ENCODE measurements at regions not wholly inside any gene's neighbourhood (a gene's known extent, or its start where the extent isn't known, plus 50 kb on each side); places are given as distances from the start of the nearest gene placed in this dataset.

DNA sequence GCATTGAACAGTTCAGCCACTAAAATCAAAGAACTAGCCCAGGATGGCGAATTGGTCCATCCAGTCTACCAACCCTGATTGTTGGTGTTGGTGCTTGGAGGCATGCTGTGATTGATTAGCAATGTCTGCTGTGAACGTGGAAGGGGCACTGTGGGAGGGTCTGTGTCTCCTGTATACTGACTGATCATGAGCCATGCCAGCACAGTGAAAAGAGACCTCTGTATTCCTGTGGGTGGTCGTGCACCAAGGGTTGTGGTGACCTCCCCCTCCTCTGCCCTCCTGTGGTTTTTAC lies 63.0 kb upstream of the DLK1 start:
- no peak overlapping the region for H3K4me3 Mint-ChIP-seq
- POLR2A ChIA-PET = no interaction called here
- H3K36me3 Mint-ChIP-seq = no peaks in the 10 kb centered on the region
- H3K27me3 Mint-ChIP-seq = peaks cover 4% of the 10 kb centered on the region
- no peak overlapping the region for H3K27ac Mint-ChIP-seq
- no peak for DNase-seq
- ATAC-seq (ENCODE audit: low read depth) = no peak
- peaks cover 4% of the 10 kb centered on the region for H3K4me1 Mint-ChIP-seq
- no peaks in the 10 kb centered on the region for H3K9me3 Mint-ChIP-seq

DNA sequence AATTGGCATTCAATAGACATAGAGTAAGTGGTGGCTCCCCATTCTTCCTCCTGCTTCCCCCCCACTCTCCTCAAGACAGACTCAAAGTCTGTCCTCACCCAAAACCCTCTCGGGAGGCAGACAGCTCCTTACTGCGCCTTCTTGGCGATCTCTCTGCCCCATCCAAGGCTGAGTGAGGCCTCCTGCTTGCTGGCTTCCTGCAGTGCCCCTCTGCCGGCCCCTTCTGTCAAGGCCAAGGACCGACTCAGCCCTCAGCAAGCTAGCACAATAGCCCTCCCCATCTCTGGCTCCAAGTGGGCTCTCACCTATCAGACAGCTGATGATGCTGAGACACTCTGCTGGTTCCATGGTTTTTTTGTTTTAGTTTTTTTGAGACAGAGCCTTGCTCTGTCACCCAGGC lies 62.5 kb upstream of the DLK1 start:
- no peaks in the 10 kb centered on the region for H3K9me3 Mint-ChIP-seq

DNA sequence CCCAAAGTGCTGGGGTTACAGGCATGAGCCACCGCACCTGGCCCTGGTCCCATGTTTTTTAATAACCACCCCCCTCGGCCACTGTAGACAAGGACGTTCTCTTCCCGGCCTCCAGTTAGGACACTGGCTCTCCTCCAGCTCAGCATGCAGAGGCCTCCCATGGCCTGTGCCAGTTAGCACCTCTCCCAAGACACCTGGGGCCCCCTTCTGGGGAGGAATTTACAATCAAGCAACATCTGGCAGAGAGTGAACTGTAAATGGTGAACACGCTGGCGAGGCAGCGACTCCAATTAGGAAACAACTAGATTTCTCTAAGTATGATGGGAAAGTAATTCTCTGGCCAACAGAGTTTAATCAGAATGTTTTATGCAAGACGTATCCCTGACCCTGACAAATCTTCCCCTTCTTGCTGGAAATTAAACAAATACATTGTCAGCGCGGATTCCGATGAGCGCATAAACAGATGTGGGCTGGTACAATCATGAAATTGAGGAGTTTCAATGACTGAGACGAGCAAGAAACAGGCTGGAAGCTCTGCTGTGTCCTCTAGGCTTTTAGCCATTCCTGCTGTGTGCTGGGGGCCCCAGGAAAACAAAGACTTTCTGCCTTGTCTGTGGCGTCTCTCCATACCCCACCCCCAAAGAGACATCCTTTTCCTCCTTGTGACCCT lies 61.7 kb upstream of the DLK1 start:
- ATAC-seq (ENCODE audit: low read depth) (no peak), DNase-seq (no peak)
- peaks cover 4% of the 10 kb centered on the region for H3K4me1 Mint-ChIP-seq
- no peak overlapping the region for H3K4me3 Mint-ChIP-seq
- no peak overlapping the region for H3K27ac Mint-ChIP-seq
- H3K9me3 Mint-ChIP-seq = no peaks in the 10 kb centered on the region
- no peaks in the 10 kb centered on the region for H3K36me3 Mint-ChIP-seq
- POLR2A ChIA-PET = no interaction called here
- H3K27me3 Mint-ChIP-seq = peaks cover 6% of the 10 kb centered on the region

More for the DNA sequence above, 62.5 kb upstream of the DLK1 start:
- DNase-seq (no peak), ATAC-seq (ENCODE audit: low read depth) (no peak)
- no peak overlapping the region for H3K4me3 Mint-ChIP-seq
- H3K27ac Mint-ChIP-seq = no peak overlapping the region
- H3K4me1 Mint-ChIP-seq = peaks cover 4% of the 10 kb centered on the region
- no peaks in the 10 kb centered on the region for H3K36me3 Mint-ChIP-seq
- POLR2A ChIA-PET = no interaction called here
- H3K27me3 Mint-ChIP-seq = peaks cover 4% of the 10 kb centered on the region

DNA sequence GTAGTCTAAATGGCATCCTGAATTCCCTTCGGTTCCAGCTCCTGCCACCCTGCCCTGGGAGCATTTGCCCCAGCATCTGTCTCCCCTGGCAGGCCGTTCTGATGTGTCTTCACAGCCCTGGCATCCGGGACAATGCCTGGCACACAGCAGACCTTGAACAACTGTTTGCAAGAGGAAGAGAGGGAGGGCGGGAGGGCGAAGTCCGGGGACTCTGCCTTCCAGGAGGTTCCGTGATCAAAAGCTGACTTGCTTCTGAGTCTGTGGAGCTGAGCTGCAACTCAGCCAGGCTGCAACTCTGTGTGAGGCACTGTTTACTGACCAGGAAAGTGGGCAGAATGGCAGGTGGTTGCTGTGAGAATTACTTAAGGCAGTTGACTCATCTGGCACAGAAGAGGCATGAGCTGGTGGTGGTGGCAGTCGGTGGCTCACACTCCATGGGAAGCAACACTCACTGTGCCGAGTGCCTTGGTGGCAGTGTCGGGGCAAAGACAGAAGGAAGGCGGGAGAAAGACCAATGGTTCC lies 61.1 kb upstream of the DLK1 start:
- POLR2A ChIA-PET = no interaction called here
- DNase-seq (no peak), ATAC-seq (ENCODE audit: low read depth) (no peak)
- peaks cover 11% of the 10 kb centered on the region for H3K27me3 Mint-ChIP-seq
- H3K9me3 Mint-ChIP-seq = no peaks in the 10 kb centered on the region
- no peaks in the 10 kb centered on the region for H3K36me3 Mint-ChIP-seq
- no peak overlapping the region for H3K27ac Mint-ChIP-seq
- H3K4me1 Mint-ChIP-seq = peaks cover 4% of the 10 kb centered on the region
- H3K4me3 Mint-ChIP-seq = no peak overlapping the region

DNA sequence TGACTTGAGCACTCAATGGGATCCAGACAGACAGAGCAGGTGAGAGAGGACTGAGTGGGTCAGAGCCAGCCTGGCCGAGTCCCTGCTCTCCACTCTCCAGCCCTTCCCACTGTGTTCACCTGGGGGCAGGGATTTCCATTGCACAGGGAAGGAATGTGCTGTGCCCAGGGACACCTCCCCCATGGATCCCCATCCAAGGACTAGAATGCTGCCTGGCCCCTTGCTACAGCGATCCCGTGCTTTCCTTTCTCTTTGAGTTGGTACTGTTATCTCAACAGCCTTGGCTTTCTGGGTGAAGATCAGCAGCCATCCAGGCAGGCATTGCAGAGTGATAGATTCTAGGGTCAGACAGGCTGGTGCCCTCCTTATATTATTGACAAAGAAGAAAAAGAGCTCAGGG lies 60.3 kb upstream of the DLK1 start:
- Mint-ChIP-seq H3K36me3 (no peaks in the 10 kb centered on the region), H3K9me3 (no peaks in the 10 kb centered on the region), H3K4me1 (peaks cover 4% of the 10 kb centered on the region), H3K27ac (no peak overlapping the region), H3K4me3 (no peak overlapping the region), H3K27me3 (peaks cover 19% of the 10 kb centered on the region)
- POLR2A ChIA-PET = no interaction called here
- DNase-seq = no peak
- ATAC-seq (ENCODE audit: low read depth) = no peak

DNA sequence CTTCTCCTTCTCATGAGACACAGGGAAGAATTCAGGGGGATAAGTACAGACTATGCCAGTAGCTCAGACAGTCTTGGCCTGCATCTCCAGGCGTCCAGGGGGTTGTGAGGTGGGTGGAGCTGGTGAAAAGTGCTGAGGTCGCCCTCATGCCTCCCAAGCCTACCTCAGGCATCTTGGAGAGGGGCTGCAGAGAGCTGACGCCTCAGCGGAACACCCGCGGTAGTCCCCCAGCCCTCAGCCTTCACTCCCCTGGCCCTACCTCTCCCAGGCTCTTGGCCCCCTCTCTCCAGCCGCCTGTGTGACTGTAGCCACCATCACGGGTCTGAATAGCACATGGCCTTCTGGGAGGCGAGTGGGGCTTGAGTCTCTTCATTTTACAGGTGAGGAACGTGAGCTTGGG lies 59.8 kb upstream of the DLK1 start:
- peaks cover 4% of the 10 kb centered on the region for H3K4me1 Mint-ChIP-seq
- ATAC-seq (ENCODE audit: low read depth) = no peak
- H3K27ac Mint-ChIP-seq = no peak overlapping the region
- H3K9me3 Mint-ChIP-seq = no peaks in the 10 kb centered on the region
- POLR2A ChIA-PET = no interaction called here
- DNase-seq = no peak
- H3K36me3 Mint-ChIP-seq = no peaks in the 10 kb centered on the region
- H3K27me3 Mint-ChIP-seq = peaks cover 22% of the 10 kb centered on the region
- H3K4me3 Mint-ChIP-seq = no peak overlapping the region

DNA sequence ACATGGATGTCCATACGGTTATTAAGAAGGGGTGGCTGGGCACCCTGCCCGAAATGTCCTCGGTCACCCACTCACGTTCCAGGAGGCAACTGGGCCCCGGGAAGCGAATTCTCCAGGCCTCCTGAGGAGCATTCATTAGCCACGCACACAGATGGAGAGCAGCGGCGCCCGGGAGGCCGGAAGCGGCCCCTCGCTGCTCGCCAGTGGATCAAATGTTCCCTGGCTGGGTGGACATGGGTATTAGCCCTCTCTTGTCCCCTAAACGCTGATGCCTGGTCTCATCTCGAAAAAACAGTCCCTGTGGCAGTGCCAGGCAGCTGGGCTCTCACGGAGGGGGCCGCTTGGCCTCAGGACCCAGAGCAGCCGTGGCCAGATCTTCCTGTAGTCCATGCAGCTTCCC lies 59.0 kb upstream of the DLK1 start:
- DNase-seq (no peak), ATAC-seq (ENCODE audit: low read depth) (no peak)
- Mint-ChIP-seq H3K4me1 (peaks cover 4% of the 10 kb centered on the region), H3K27ac (no peak overlapping the region), H3K9me3 (no peaks in the 10 kb centered on the region), H3K4me3 (no peak overlapping the region), H3K27me3 (peaks cover 27% of the 10 kb centered on the region), H3K36me3 (no peaks in the 10 kb centered on the region)
- POLR2A ChIA-PET = no interaction called here

DNA sequence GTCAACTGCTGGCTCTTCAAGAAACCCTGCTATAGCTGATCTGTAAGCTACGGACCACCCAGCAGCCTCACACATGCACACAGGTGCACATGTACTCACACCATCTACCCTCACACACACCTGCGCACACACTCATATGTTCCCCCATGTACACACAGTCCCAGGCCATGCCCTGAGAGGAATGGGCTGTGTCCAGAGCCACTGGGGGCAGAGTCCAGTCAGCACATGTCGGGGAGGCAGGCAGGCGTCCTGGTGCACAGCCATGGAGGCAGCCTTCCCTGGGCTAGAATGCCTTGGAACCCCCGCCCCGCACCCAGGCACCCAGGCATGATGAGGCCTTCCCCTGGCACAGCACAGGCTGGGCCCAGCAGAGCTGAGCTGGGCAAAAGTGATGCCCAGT lies 58.3 kb upstream of the DLK1 start:
- no peaks in the 10 kb centered on the region for H3K4me1 Mint-ChIP-seq
- POLR2A ChIA-PET = no interaction called here
- H3K27me3 Mint-ChIP-seq = peaks cover 34% of the 10 kb centered on the region
- H3K4me3 Mint-ChIP-seq = no peak overlapping the region
- no peak for DNase-seq
- H3K9me3 Mint-ChIP-seq = no peaks in the 10 kb centered on the region
- no peak overlapping the region for H3K27ac Mint-ChIP-seq
- ATAC-seq (ENCODE audit: low read depth) = no peak
- no peaks in the 10 kb centered on the region for H3K36me3 Mint-ChIP-seq

DNA sequence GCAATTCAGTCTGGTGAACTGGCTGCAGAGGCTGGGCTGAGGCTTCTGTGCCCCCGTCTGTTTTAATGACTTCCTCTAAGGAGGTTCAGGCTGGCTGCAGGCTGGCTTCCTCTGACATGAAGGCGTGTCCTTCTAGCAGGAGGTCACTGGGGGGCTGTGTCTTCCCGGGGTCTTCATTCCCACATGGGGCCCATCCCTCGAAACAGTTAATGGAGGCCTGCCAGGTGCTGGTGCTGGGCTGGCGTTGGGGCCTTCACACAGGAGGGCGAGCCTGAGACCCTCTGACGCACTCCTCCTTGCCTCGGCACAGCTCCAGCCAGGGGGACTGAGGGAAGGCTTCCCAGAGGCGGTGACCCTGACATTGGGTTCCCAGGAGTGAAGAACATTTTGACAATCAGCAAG lies 57.7 kb upstream of the DLK1 start:
- Mint-ChIP-seq H3K4me3 (no peak overlapping the region), H3K9me3 (no peaks in the 10 kb centered on the region), H3K36me3 (no peaks in the 10 kb centered on the region), H3K4me1 (no peaks in the 10 kb centered on the region), H3K27me3 (peaks cover 41% of the 10 kb centered on the region), H3K27ac (no peak overlapping the region)
- POLR2A ChIA-PET = no interaction called here
- ATAC-seq (ENCODE audit: low read depth) = no peak
- no peak for DNase-seq

DNA sequence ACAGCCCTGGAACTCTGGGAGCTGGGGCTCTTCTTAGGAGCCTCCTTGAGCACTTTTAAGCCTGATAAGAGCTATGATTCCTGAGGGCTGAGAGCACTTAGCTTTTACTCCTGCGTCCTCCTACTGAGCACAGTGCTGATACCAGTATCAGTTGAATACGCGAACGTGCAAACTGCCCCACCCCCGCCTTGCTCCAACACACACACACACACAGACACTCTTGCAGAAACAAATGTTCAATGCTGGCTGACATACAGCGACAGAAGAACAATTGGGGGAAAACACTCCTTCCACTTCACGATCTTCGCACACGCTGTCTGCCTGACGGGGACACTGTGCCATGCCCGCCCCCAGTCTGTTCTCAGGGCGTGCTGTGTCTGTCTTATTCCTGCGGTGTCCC lies 57.2 kb upstream of the DLK1 start:
- Mint-ChIP-seq H3K27ac (no peak overlapping the region), H3K36me3 (no peaks in the 10 kb centered on the region), H3K4me3 (no peak overlapping the region), H3K4me1 (no peaks in the 10 kb centered on the region), H3K27me3 (peaks cover 40% of the 10 kb centered on the region), H3K9me3 (no peaks in the 10 kb centered on the region)
- ATAC-seq (ENCODE audit: low read depth) = no peak
- DNase-seq = no peak
- POLR2A ChIA-PET = no interaction called here

DNA sequence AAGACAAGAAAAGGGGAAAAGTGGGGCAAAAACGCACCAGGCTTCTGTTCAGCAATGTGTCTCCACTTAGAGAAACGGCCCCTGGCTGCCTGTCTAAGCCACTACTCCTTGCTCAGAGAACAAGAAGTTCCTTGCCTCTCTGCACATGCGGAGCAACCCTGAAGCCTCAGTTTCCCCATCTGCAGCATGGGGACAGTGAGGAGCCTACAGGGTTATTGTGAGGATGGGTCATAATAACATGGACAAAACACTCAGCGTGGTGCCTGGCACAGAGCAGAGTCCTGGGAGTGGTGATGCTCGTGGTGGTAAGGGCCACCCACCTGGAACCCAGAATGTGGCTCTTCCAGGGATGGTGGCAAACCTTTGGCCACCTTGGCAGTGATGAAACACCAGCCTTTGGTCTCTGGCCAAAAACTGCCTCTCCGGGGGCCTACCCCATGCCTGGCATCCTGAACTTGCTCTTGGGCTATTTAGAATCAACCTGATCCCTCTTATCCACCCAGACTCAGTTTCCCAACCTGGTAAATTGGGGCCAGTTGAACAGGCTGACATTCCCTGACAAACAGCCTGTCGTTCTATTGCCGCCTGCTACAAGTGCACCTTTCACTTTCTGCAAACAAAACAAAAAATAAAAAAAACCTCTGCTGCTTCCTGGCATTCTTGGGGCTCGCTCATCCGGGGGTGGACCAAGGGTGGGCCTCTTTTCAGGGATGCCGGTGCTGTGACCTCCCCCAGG lies 56.5 kb upstream of the DLK1 start:
- Mint-ChIP-seq H3K36me3 (no peaks in the 10 kb centered on the region), H3K4me3 (no peak overlapping the region), H3K9me3 (no peaks in the 10 kb centered on the region), H3K27me3 (peaks cover 46% of the 10 kb centered on the region), H3K27ac (no peak overlapping the region), H3K4me1 (no peaks in the 10 kb centered on the region)
- ATAC-seq (ENCODE audit: low read depth) = no peak
- POLR2A ChIA-PET = no interaction called here
- no peak for DNase-seq

DNA sequence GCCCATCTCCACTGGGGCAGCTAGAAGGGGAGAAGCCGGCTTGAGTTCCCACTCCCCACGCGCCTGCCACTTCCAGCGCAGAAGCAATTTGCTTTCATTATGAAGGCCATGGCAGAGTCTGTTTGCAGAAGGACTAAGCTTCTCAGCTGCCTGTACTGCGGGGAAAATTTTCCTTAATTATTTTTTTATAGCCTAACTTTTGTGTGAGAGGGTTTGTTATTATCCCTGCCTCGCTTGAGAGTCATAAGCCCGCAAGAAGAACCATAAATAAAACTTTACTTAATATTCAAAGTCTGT lies 56.0 kb upstream of the DLK1 start:
- H3K4me3 Mint-ChIP-seq = no peak overlapping the region
- no peaks in the 10 kb centered on the region for H3K4me1 Mint-ChIP-seq
- H3K27me3 Mint-ChIP-seq = peaks cover 50% of the 10 kb centered on the region
- no peaks in the 10 kb centered on the region for H3K9me3 Mint-ChIP-seq
- H3K27ac Mint-ChIP-seq = no peak overlapping the region
- ATAC-seq (ENCODE audit: low read depth) (no peak), DNase-seq (no peak)
- H3K36me3 Mint-ChIP-seq = no peaks in the 10 kb centered on the region
- POLR2A ChIA-PET = no interaction called here

DNA sequence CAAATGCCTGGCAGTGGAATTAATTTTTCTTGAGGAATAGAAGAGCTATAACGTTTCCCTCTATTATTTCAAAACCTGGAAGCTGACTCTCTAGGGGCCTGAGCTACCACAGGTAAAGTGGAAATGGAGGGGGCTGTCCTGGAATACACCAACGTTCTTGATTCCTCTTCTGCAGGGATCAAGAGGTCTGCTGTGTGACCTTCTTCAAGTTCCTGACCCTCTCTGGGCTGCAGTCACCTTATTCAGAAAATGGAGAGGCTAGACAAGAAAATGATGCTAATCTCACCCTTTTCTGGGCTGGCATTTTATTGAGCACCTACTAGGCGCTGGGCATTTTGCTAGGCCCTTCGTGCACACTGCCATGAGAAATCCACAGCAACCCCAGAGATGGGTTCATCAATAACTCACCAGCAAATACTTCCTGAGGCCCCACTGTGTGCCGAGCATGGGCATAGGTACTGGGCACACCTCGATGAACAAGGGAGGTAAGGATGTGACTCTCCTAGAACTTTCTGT lies 55.2 kb upstream of the DLK1 start:
- POLR2A ChIA-PET = no interaction called here
- no peak for ATAC-seq (ENCODE audit: low read depth)
- Mint-ChIP-seq H3K9me3 (no peaks in the 10 kb centered on the region), H3K4me1 (no peaks in the 10 kb centered on the region), H3K27ac (no peak overlapping the region), H3K27me3 (peaks cover 53% of the 10 kb centered on the region), H3K4me3 (no peak overlapping the region), H3K36me3 (no peaks in the 10 kb centered on the region)
- DNase-seq = no peak

DNA sequence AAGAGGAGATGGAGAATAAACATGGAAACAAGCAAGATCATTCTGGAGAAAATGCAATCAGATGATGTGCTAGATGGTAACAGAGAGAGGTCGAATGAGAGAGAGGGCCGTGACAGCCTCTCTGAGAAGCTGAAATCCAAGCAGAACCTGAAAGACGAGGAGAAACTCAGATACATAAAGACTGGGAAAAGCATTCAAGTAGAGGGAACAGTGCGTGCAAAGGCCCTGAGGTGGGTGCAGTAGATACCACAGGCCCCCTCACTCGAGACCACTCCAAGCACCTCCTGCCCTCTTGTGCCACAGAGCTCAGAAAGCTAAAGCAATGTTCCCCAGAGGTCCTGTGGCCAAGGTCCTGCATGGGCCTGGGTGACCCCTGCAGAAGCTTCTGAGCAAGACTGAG lies 54.8 kb upstream of the DLK1 start:
- Mint-ChIP-seq H3K36me3 (no peaks in the 10 kb centered on the region), H3K4me1 (no peaks in the 10 kb centered on the region), H3K27me3 (peaks cover 55% of the 10 kb centered on the region), H3K9me3 (no peaks in the 10 kb centered on the region), H3K27ac (no peak overlapping the region), H3K4me3 (no peak overlapping the region)
- ATAC-seq (ENCODE audit: low read depth) (no peak), DNase-seq (no peak)
- POLR2A ChIA-PET = no interaction called here
